GM18519 (cell line): ENCODE measurements at regions not wholly inside any gene's neighbourhood (a gene's known extent, or its start where the extent isn't known, plus 50 kb on each side); places are given as distances from the start of the nearest gene placed in this dataset.
A peak's percentile ranks its signal among the peaks of the same experiment; 100 is the strongest.
"Not testable (repeated sequence)": the region's sequence is repeated elsewhere in the genome, so short reads cannot be mapped to it uniquely, and the experiment has no call there.

ENCODE experiments used
- ATAC-seq: cut with Tn5 transposase; IDR thresholded peaks from one replicate; pipeline ENCODE4 v1.9.1; 2021; ENCODE audit warnings: mild to moderate bottlenecking, moderate library complexity; ENCODE audit not compliant: unreplicated experiment, low FRiP score

DNA sequence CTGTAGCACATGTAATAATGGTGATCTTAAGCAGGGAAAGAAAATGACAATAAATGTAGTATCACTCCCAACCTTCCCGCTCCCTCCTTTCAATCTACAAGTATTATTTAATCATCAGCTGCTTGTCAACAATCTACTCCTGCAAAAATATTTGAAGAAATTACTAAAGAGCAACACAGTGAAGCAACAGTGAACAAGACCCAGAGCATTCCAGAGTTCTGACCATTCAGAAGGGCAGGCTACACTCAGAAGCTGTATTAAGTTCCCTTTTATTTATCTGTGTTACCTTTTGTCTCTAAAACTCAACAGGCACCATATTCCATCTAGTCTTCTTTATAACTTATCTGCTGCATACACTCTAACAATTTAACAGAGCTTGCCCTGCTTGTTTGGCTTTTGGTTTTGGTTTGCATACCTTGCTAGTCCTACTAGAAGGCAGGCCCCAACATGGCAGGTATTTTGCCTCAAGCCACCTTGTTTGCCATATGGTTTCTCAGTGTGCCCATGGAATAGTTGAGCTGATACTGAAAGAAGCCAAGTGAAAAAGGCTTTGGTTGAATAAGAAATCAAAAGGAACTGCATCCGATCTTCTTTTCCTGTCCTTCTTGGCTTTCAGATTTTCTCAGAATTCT lies 253.9 kb downstream of the CEMIP2 start:
- no peak for ATAC-seq

DNA sequence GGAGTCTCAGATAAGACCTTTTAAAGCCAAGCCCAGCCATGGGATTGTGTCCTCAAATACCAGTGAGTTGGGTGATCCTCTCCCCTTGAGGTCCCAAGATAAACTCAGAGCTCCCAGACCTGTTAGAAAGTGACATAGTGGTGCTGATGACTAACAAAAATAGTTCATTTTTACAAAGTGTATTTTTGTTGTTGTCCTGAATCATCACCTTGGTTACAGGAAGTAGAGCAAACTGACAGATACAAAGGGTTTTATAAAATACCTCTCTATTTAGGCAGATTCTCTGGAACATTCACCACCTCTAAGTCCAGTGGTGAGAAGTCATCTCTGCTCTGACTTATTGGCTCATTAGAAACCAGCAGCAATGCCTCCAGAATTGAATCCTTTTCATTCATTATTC lies 259.3 kb downstream of the CEMIP2 start:
- ATAC-seq: no peak

DNA sequence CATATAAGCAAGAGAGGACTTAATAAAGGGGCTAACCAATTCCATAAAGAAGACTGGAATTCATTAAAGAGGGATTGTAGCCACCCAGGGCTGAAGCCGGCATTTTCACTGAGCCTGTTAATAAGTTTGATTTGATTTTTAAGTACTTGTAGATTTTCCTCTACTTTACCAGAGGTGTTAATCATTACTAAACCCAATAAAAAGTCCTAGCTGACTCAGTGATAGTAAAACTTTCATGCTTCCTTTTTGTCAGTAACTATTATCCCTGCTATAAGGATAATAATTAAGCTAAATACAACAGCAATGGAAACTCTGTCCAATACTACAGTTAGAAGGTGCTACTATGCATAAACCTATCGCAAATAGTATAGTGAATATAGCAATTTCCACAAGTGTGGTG lies 260.2 kb downstream of the CEMIP2 start:
- ATAC-seq: not testable (repeated sequence)

DNA sequence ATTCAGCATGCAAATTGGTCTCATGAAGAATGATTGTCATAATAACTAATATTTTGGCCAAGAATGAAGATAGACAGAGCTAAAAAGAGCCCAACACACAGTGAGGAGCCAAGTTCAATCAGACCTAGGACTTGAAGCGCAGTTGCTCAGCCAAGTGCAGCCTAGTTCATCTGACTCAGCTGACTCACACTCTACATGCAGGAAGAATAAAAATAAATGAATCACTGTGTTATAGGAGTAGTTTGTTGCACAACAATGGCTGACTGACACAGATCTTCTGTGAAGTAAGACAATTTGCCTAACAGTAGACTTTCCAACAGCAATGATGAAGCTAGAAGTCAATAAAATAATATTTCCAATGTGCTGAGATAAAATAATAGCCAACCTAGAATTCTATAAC lies 261.5 kb downstream of the CEMIP2 start:
- ATAC-seq: no peak

DNA sequence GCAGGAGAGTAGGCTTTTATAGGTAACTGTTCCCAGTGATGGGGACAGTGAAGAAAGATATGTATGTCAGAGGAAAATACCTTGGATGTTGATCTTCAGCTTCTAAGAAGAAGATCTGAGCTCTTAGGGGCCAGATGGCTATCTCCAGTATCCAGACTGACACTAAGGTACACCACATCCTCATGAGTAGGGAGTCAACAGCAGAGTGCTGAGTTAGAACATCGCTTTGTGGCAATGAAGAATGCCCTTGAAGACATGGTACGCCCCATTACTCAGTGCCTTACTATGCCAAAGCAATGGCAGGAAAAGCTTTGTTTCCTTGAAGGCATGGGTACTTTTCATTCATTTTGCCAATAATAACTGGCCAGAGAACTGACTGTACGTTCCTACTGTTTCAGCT lies 263.7 kb downstream of the CEMIP2 start:
- ATAC-seq: no peak

DNA sequence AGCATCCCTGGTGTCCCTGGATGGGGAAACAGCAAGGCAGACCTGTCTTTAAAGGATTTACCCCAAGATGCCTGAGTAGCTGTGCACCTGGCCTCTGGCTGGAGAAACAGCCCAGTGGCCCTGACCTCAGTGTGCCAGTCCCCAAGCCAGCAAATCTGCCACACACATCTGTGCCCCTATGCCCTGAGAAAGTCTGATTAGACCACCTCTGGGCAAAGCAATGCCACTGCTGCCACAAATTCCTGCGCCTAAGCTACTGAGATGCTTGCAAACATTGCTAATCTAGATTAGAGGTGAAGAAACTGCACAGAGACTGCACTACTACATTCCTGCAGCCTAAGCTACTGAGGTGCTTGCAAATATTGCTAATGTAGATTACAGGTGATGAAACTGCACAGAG lies 269.6 kb downstream of the CEMIP2 start:
- no peak for ATAC-seq

DNA sequence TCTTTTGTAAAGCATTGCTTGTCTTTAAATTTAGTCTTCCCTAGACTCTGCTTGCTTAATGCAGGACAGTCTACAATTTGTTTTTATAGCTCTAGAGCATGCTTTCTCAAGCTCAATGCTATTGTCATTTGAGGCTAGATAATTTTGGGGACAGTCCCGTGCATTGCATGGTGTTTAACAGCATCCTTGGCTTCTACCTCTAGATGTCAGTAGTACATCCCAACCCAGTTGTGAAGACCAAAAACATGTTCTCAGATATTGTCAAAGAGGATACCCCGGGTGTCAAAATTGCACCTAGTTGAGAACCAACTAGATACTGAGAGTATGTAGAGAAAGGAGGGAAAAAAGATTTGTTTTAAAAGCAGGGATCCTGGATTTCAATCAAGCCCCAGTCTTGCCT lies 277.5 kb downstream of the CEMIP2 start:
- ATAC-seq: no peak

DNA sequence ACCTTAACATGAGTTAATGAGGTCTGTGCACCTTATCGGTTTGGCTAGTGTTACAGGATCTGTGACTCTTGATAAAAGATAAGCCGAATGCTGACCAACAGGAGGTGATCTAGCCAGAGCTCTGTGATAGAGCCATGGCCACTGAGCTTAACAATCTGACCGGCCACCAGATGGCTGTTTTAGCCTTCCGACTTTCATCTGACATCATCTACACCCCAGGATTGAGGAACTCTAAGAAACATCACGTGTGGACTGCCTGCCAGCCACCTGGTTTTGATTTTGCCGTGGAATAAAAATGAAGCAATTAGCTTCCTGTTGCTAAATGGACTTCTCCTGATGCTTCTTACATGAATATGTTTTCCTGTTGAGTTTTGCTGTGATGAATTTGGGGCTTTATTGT lies 281.3 kb downstream of the CEMIP2 start:
- ATAC-seq: no peak

DNA sequence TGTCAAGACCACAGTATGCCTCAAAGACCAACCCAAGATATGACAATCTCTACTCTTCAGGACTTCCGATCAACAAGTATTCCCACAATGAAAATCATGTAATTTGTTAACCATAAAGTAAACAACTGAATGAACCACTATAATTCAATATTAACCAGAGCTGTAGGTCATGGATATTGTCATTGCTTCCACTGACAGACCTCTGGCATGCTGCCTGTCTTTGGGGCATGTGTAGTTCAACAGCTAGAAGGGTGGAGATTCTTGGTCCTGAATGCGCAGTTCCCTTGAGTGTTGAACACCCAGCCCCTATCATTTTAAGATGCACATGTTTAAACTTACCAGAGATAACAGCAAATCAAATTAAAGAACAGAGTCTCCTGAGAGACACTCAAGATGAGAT lies 283.0 kb downstream of the CEMIP2 start:
- no peak for ATAC-seq

DNA sequence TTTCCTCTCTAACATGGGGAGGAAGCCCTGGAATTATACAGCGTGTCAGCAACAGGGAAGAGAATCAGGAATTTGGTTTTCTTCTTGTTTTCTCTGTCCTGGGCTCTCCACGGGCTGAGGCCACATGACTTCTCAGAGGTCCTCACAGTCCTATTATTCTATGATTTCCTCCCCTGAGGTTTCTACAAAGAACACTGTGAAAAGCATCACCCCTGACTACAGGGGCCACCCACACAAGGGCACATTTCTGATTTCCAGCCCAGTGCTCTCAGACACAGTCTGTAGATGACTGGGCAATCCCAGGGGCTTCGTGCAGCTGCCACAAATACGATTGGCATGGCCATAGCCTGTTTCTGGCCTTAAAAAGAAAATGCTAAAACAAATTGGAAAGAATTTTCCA lies 284.9 kb downstream of the CEMIP2 start:
- ATAC-seq: no peak

DNA sequence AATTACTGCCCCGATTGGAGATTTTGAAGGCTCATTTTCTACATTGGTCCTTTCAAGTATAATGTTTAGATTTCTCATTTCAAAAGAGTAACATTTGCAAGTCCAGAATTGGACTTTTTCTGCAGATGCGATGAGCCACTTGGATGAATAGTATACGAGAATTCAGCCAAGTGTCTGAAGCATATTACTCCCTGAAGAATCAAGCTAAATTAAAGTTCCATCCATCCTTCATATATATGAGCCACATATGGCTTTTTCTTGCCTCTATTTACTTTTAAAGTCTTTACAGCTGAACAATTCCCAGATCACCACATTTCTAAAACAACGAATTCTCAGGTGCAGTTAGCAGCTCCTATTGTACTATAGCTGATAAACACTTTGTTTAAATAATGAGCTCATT lies 288.7 kb downstream of the CEMIP2 start:
- ATAC-seq: no peak

DNA sequence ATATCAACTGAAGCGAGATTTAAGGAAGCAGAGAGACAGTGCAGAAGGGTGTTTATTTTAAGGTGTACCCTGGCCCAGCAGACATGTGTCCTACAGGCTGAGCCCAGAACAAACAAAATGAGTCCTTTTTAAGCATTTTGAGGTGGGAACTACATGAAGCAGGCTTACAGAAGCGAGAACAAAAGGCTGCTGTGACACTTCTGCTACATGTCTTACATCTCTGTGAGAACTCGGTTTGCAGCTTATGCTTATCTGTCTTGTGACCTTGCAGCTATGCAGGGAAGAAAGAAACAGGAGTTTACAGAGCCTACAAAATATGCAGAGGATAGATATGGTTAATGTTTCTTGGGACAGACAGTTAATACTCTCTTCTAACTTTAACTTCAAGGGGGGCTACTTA lies 295.9 kb downstream of the CEMIP2 start:
- no peak for ATAC-seq

DNA sequence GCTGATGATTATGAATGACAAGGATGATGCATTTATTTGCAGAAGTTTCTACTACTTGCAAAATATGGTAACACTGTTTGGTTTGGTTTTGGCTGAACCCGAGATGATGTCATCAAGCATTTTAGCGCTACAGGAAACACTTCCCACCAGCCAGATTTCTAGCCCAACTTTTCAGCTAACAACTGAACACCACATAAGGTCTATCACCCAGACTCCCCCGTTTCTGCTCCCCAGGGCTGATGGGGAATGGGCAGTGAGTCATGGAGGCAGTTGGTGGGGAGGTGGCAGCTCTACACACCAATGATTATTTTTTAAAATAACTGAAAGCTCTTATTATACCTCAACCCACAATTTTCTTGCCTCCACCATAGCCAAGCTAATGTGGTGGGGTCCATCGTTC lies 302.9 kb downstream of the CEMIP2 start:
- no peak for ATAC-seq

DNA sequence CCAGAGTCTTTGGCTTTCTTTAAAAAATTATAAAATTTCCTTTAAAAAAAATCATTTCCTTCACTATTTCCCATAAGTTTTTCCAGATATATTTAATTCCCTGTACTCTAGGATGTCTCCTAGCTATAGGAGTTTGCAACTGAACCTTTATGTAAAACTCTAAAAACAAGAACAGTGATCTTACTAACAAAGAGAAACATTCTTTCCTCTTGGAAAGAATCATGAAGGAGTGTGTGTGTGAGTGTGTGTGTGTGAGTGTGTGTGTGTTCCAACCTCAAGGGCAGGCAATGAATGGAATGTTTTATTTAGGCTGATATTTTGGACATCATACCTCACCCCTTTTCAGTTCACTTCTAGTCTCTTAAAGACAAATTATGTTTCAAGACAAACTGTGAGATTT lies 309.2 kb downstream of the CEMIP2 start:
- ATAC-seq: no peak

DNA sequence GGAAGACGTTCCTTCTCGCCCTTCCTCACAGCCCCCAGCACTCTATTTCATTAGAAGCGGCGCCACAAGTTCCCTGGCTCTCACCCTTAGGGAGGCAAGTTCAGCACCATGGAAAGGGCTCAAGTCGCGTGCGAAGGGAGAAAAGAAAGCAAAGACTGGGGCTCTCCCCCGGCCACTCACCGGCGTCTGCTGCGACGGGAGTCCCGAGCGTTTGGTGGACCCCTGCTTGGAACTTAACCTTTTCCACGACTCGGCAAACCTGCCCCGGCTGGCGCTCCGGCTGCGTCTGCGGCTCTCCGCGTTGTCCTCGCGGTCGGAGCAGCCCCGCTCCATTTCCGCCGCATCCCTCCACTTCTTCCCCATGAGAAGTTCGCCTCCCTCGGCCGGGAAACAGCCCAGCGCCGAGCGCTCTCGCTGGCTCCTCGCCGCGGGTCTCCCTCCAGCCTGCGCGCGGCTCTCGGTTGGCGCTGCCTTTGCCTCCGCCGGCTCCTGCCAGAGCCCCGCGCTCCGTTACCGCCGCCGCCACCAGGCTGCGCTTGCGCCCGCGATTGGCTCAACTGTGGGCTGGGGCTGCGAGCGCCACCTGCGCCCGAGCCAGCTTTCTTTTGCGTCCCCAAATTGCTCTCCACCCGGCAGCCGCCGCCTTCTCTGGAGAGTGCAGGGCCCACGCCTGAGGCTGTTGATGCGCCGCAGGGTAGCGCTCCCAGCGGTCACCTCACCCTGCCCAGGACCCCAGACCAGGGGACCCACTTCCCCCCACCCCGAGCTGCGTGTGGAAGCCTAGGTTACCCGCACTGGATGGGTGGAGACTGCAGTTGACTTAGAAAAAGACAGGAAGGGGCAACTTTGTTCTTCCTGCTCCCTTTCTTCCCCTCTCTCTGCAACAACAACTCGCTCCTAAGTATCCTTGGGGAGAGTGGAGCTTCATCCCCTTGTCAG lies 321.6 kb downstream of the CEMIP2 start:
- ATAC-seq: peak; percentile 76

DNA sequence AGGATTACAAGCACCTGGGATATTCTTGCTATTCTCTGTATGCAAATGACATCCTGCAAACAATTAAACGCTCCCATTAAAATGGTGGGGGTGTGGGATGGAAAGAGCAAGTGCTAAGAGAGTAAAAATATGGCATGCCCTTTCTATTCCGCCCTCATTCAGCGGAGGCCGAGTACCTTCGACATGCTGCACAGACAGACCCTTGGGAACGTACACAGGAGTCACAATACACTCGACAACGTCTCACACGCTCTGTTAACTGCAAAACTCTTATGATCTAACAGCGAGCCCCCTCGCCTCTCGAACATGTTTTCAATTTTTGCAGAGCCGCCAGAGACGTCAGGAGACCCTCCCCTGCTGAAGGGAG lies 322.2 kb downstream of the CEMIP2 start:
- ATAC-seq: no peak

DNA sequence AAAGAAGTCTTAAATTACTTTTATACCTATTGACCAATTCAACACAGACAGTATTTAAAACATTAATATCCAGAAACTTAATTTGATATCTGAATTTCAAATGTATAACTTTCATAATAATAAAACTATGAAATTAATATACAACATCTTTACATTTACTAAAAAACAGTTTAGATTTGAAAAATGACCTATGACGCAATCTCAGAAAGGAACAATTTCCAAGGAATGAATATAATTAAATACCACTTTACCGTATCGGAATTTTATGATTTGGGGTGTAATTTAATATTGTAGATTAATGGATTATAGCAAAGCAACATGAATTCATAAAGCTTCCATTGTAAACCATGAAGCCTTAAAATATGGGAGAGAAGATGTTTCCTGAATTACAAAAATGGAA lies 321.5 kb upstream of the TRPM3 start:
- no peak for ATAC-seq

DNA sequence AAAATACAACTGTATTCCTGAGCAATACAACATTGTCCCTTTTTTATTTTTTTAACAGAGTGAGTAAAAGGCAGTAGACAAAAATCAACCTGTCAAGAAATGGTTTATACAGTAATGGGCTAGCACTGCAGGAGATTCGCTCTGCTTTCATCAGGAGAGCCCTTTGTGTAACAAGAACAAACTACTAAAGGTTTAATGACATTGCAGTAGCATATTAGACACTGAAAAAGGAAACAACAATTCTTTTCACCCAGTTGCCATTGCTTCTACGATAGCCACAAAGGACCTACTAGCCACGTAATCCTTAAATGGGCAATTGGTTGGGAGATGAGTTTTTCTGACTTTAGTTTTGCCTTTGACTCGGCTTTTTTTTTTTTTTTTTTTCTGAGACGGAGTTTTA lies 319.8 kb upstream of the TRPM3 start:
- no peak for ATAC-seq

DNA sequence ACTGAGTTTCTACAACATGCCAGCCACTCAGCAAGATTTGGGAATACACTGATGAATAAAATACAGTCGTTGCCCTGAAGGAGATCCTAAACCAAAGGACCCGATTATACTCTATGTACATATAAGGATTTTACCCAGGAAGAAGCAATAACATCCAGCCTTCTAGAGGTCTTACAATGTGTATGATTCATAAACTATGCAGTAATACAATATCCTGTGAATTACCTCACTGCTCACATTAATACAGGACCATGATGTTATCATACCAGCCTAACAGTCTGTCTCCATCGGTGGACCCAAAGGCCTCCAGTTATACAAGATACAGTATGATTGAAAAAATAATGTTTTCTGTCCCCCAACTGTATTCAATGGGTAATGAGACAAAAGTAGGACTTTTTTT lies 310.5 kb upstream of the TRPM3 start:
- no peak for ATAC-seq

DNA sequence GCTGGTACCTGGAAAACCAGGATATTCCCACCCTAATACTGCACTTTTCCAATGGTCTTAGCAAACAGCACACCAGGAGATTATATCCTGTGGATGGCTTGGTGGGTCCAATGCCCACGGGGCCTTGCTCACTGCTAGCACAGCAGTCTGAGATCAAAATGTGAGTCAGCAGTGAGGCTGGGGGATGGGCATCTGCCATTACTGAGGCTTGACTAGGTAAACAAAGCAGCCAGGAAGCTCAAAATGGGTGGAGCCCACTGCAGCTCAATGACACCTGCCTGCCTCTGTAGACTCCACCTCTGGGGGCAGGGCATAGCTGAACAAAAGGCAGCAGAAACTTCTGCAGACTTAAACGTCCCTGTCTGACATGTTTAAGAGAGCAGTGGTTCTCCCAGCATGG lies 285.9 kb upstream of the TRPM3 start:
- ATAC-seq: not testable (repeated sequence)

DNA sequence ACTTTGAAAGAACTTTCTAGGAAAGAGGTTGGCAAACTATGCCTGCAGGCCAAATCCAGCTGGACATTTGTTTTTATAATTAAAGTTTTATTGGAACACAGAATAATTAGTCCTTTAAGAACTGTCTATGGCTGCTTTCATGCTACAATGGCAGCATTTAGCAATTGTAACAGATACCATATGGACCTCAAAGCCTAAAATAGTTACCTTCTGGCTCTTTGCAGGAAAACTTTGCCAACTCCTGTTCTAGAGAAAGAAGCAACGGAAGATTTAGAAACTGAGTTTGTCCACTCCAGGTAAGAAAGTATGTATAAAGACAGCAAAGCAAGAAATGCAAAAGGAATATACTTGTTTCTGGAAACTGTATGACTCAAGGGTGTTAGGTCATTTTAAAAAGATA lies 281.7 kb upstream of the TRPM3 start:
- no peak for ATAC-seq

DNA sequence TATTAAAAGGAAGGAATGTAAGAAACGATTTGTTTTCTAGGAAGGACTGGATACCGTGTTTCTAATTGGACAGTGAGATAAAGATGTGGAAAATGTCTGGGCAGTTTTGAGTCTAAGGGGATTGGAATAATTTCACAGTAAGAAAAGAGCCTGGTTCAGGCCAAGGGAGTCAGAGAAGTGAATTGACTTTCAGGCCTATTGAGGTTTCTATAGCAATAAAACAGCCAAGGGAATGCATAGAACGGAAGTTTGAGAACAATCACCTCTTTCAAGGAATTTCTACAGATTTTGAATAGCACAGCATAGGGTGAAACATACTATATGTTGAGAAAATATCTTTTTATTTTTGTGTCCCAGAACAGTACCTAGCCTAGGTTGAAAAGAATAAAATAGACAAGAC lies 271.6 kb upstream of the TRPM3 start:
- no peak for ATAC-seq
